WTC11 (cell line): ENCODE measurements at regions not wholly inside any gene's neighbourhood (a gene's known extent, or its start where the extent isn't known, plus 50 kb on each side); places are given as distances from the start of the nearest gene placed in this dataset.

Source experiments
- ATAC-seq: fragments of 200-7000 bp; cut with Tn5 transposase; 2 replicates; pipeline ENCODE4 v1.10.0; 2021; ENCODE audit warnings: mild to moderate bottlenecking, moderate library complexity
- CTCF ChIA-PET: fragments of 300-600 bp; sonication (Branson Sonifier 250); formaldehyde crosslinking; loops from one replicate; lab custom pipeline; 2021; ENCODE audit warnings: antibody characterized with exemption; lab: Charles Lee
- POLR2A ChIA-PET: fragments of 350-600 bp; sonication (Branson Sonifier 250); formaldehyde crosslinking; loops from one replicate; lab custom pipeline; 2021; ENCODE audit warnings: antibody characterized with exemption; lab: Charles Lee
- DNase-seq: peaks from one replicate; pipeline ENCODE4 v3.0.0; 2021; ENCODE audit warnings: low spot score
- H3K27ac Mint-ChIP-seq: 2 replicates; pipeline ENCODE4 v1.8.0; 2021; ENCODE audit warnings: mixed read lengths
- H3K27me3 Mint-ChIP-seq: 2 replicates; pipeline ENCODE4 v1.8.0; 2021; ENCODE audit warnings: low read depth, mild to moderate bottlenecking, moderate library complexity, mixed read lengths
- H3K36me3 Mint-ChIP-seq: 2 replicates; pipeline ENCODE4 v1.8.0; 2021; ENCODE audit warnings: mixed read lengths
- H3K4me1 Mint-ChIP-seq: 2 replicates; pipeline ENCODE4 v1.8.0; 2022; ENCODE audit warnings: mixed read lengths
- H3K4me3 Mint-ChIP-seq: 2 replicates; pipeline ENCODE4 v1.8.0; 2021; ENCODE audit warnings: mild to moderate bottlenecking, moderate library complexity, mixed read lengths
- H3K9me3 Mint-ChIP-seq: 2 replicates; pipeline ENCODE4 v1.8.0; 2021; ENCODE audit warnings: mixed read lengths
- CBFB ChIP-seq: sonication (generic); formaldehyde crosslinking; IDR thresholded peaks from 2 replicates; pipeline ENCODE4 v1.8.1; 2022; ENCODE audit warnings: mild to moderate bottlenecking, low read depth, missing genetic modification reagents
- CREB1 ChIP-seq: sonication (generic); formaldehyde crosslinking; IDR thresholded peaks from 2 replicates; pipeline ENCODE4 v1.8.0; 2023; ENCODE audit warnings: mild to moderate bottlenecking, missing genetic modification reagents
- ELF4 ChIP-seq: sonication (generic); formaldehyde crosslinking; IDR thresholded peaks from 2 replicates; pipeline ENCODE4 v1.8.1; 2022; ENCODE audit warnings: low read depth, mild to moderate bottlenecking, moderate library complexity, missing genetic modification reagents
- EMX1 ChIP-seq: fragments of 250-450 bp; sonication (Bioruptor Pico); IDR thresholded peaks from 2 replicates; pipeline ENCODE4 v1.8.0; 2021; ENCODE audit warnings: mild to moderate bottlenecking
- FOXJ3 ChIP-seq: sonication (generic); formaldehyde crosslinking; IDR thresholded peaks from 2 replicates; pipeline ENCODE4 v1.9.0; 2021; ENCODE audit warnings: missing genetic modification reagents, mild to moderate bottlenecking, borderline replicate concordance
- FOXP1 ChIP-seq: sonication (generic); formaldehyde crosslinking; IDR thresholded peaks from 2 replicates; pipeline ENCODE4 v1.8.0; 2022; ENCODE audit warnings: missing genetic modification reagents, mild to moderate bottlenecking, moderate library complexity, borderline replicate concordance
- GRHL2 ChIP-seq: fragments of 250-450 bp; sonication (Bioruptor Pico); IDR thresholded peaks from 2 replicates; pipeline ENCODE4 v1.8.0; 2022; ENCODE audit warnings: mild to moderate bottlenecking, moderate library complexity; ENCODE audit not compliant: insufficient replicate concordance, severe bottlenecking
- GTF2I ChIP-seq: fragments of 250-450 bp; sonication (Bioruptor Pico); conservative IDR thresholded peaks from 2 replicates; pipeline ENCODE4 v1.4.0; 2021; ENCODE audit warnings: mild to moderate bottlenecking
- HMGA2 ChIP-seq: fragments of 250-450 bp; sonication (Bioruptor Pico); IDR thresholded peaks from 2 replicates; pipeline ENCODE4 v1.4.0; 2021; ENCODE audit warnings: mild to moderate bottlenecking, moderate library complexity
- IRF2 ChIP-seq: sonication (generic); formaldehyde crosslinking; IDR thresholded peaks from 2 replicates; pipeline ENCODE4 v1.8.0; 2022; ENCODE audit warnings: low read depth, missing genetic modification reagents, borderline replicate concordance
- KAT7 ChIP-seq: sonication (generic); formaldehyde crosslinking; IDR thresholded peaks from 2 replicates; pipeline ENCODE4 v1.8.1; 2023; ENCODE audit warnings: missing genetic modification reagents, mild to moderate bottlenecking, borderline replicate concordance
- NR1H2 ChIP-seq: sonication (generic); formaldehyde crosslinking; IDR thresholded peaks from 2 replicates; pipeline ENCODE4 v1.9.0; 2021; ENCODE audit warnings: mild to moderate bottlenecking, moderate library complexity, missing genetic modification reagents
- OVOL2 ChIP-seq: fragments of 250-450 bp; sonication (Bioruptor Pico); IDR thresholded peaks from 2 replicates; pipeline ENCODE4 v1.9.0; 2021; ENCODE audit warnings: mild to moderate bottlenecking, borderline replicate concordance
- PRRX2 ChIP-seq: fragments of 250-450 bp; sonication (Bioruptor Pico); IDR thresholded peaks from 2 replicates; pipeline ENCODE4 v1.8.0; 2021; ENCODE audit warnings: mild to moderate bottlenecking
- SMAD4 ChIP-seq: sonication (generic); formaldehyde crosslinking; IDR thresholded peaks from 2 replicates; pipeline ENCODE4 v1.8.0; 2022; ENCODE audit warnings: mild to moderate bottlenecking, missing genetic modification reagents
- TEAD1 ChIP-seq: sonication (generic); formaldehyde crosslinking; IDR thresholded peaks from 2 replicates; pipeline ENCODE4 v1.8.0; 2022; ENCODE audit warnings: mild to moderate bottlenecking, missing genetic modification reagents
- ZNF121 ChIP-seq: sonication (generic); formaldehyde crosslinking; IDR thresholded peaks from 2 replicates; pipeline ENCODE4 v1.8.0; 2023; ENCODE audit warnings: missing genetic modification reagents
- ZNF138 ChIP-seq: sonication (generic); formaldehyde crosslinking; conservative IDR thresholded peaks from 2 replicates; pipeline ENCODE4 v1.8.1; 2022; ENCODE audit warnings: mild to moderate bottlenecking, moderate library complexity, missing genetic modification reagents
- ZNF219 ChIP-seq: sonication (generic); formaldehyde crosslinking; IDR thresholded peaks from 2 replicates; pipeline ENCODE4 v1.8.0; 2023; ENCODE audit warnings: missing genetic modification reagents, mild to moderate bottlenecking, borderline replicate concordance
- ZNF671 ChIP-seq: fragments of 250-450 bp; sonication (Bioruptor Pico); IDR thresholded peaks from 2 replicates; pipeline ENCODE4 v1.8.0; 2021; ENCODE audit warnings: mild to moderate bottlenecking
- TF ChIP-seq, protein P1 (sequence below): sonication (generic); formaldehyde crosslinking; IDR thresholded peaks from 2 replicates; pipeline ENCODE4 v1.8.1; 2023; ENCODE audit warnings: mild to moderate bottlenecking, missing genetic modification reagents, moderate library complexity
- TF ChIP-seq, protein P2 (sequence below): sonication (generic); formaldehyde crosslinking; IDR thresholded peaks from 2 replicates; pipeline ENCODE4 v1.8.0; 2022; ENCODE audit warnings: mild to moderate bottlenecking, missing genetic modification reagents
- TF ChIP-seq, protein P3 (sequence below): sonication (generic); formaldehyde crosslinking; IDR thresholded peaks from 2 replicates; pipeline ENCODE4 v1.8.1; 2022; ENCODE audit warnings: low read depth, missing genetic modification reagents, borderline replicate concordance
- TF ChIP-seq, protein P4 (sequence below): sonication (generic); formaldehyde crosslinking; IDR thresholded peaks from 2 replicates; pipeline ENCODE4 v1.8.0; 2023; ENCODE audit warnings: mild to moderate bottlenecking, missing genetic modification reagents
- TF ChIP-seq, protein P5 (sequence below): fragments of 250-450 bp; sonication (Bioruptor Pico); IDR thresholded peaks from 2 replicates; pipeline ENCODE4 v2.1.2; 2022; ENCODE audit warnings: mild to moderate bottlenecking, moderate library complexity

DNA sequence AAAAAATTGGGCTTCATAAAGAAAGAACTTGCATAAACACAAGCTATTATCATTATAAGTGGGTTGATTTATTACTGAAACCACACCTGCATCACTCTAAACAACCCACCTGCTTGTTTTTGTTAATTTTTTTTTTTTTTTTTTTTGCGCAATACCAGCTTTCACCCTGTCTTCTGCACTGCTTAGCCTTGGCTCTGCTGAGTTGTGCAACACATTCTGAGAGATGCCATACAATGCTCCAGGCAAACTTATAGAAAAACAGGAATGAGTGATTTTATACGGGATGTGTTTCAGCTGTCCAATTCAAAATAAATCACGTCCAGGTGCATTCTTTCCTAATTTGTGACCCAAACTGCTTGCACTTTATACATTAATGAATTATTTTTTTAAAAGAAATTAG lies 923.6 kb downstream of the GATA3 start:
- ATAC-seq (no peak), DNase-seq (no peak)
- H3K27ac Mint-ChIP-seq, result no peak overlapping the region
- H3K9me3 Mint-ChIP-seq, result peaks cover under 1% of the 10 kb centered on the region; the same call in 1 of the 2 replicates
- no peaks in the 10 kb centered on the region for H3K36me3 Mint-ChIP-seq
- TF ChIP-seq, protein P1, sequence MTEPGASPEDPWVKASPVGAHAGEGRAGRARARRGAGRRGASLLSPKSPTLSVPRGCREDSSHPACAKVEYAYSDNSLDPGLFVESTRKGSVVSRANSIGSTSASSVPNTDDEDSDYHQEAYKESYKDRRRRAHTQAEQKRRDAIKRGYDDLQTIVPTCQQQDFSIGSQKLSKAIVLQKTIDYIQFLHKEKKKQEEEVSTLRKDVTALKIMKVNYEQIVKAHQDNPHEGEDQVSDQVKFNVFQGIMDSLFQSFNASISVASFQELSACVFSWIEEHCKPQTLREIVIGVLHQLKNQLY (CRISPR knock-in tag), result no peak
- no peak for TF ChIP-seq ZNF671 (CRISPR knock-in tag)
- TF ChIP-seq GRHL2 (CRISPR knock-in tag), result no peak
- TF ChIP-seq GTF2I, result no peak
- no peak for TF ChIP-seq OVOL2 (CRISPR knock-in tag)
- TF ChIP-seq, protein P2, sequence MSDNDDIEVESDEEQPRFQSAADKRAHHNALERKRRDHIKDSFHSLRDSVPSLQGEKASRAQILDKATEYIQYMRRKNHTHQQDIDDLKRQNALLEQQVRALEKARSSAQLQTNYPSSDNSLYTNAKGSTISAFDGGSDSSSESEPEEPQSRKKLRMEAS (CRISPR knock-in tag), result no peak
- TF ChIP-seq ZNF121, result no peak
- no peak for TF ChIP-seq ZNF138 (CRISPR knock-in tag)
- TF ChIP-seq ELF4 (CRISPR knock-in tag), result no peak
- TF ChIP-seq PRRX2 (CRISPR knock-in tag), result no peak
- TF ChIP-seq, protein P3, sequence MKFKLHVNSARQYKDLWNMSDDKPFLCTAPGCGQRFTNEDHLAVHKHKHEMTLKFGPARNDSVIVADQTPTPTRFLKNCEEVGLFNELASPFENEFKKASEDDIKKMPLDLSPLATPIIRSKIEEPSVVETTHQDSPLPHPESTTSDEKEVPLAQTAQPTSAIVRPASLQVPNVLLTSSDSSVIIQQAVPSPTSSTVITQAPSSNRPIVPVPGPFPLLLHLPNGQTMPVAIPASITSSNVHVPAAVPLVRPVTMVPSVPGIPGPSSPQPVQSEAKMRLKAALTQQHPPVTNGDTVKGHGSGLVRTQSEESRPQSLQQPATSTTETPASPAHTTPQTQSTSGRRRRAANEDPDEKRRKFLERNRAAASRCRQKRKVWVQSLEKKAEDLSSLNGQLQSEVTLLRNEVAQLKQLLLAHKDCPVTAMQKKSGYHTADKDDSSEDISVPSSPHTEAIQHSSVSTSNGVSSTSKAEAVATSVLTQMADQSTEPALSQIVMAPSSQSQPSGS (CRISPR knock-in tag), result no peak
- TF ChIP-seq ZNF219 (CRISPR knock-in tag), result no peak
- TF ChIP-seq IRF2 (CRISPR knock-in tag), result no peak
- no peak for TF ChIP-seq CREB1 (CRISPR knock-in tag)
- TF ChIP-seq, all 79 proteins: peak for 0
- no peaks in the 10 kb centered on the region for H3K27me3 Mint-ChIP-seq
- ChIA-PET POLR2A (no interaction called here), CTCF (interaction anchor here (0.6 kb wide), 1 partner anchor 210 kb away, joined by 4 read pairs; no protein-coding TSS in a partner anchor)
- no peak overlapping the region for H3K4me3 Mint-ChIP-seq
- peaks cover 8% of the 10 kb centered on the region for H3K4me1 Mint-ChIP-seq

DNA sequence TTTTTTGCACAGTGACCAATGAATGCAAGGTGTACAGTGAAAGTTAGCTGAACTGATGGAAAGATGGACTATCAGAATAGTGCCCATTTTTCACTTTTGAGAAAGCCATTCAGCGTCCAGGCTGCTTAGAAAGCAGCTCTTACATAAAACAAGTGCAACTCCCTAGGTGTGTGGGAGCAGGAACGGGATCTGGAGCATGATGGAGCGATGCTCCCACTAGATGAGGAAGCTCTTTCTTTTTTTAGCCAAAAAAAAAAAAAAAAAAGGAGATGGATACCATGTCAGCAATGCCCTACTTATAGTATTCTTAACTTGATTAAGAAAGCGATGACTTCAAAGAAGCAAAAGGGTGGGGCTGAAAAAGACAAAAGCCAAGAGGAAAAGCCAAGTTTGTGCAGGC lies 925.5 kb downstream of the GATA3 start:
- Mint-ChIP-seq H3K4me1 (peaks cover 8% of the 10 kb centered on the region), H3K27me3 (no peaks in the 10 kb centered on the region), H3K27ac (no peak overlapping the region)
- TF ChIP-seq OVOL2 (CRISPR knock-in tag) (no peak), CBFB (CRISPR knock-in tag) (no peak), GRHL2 (CRISPR knock-in tag) (no peak)
- TF ChIP-seq, protein P4, sequence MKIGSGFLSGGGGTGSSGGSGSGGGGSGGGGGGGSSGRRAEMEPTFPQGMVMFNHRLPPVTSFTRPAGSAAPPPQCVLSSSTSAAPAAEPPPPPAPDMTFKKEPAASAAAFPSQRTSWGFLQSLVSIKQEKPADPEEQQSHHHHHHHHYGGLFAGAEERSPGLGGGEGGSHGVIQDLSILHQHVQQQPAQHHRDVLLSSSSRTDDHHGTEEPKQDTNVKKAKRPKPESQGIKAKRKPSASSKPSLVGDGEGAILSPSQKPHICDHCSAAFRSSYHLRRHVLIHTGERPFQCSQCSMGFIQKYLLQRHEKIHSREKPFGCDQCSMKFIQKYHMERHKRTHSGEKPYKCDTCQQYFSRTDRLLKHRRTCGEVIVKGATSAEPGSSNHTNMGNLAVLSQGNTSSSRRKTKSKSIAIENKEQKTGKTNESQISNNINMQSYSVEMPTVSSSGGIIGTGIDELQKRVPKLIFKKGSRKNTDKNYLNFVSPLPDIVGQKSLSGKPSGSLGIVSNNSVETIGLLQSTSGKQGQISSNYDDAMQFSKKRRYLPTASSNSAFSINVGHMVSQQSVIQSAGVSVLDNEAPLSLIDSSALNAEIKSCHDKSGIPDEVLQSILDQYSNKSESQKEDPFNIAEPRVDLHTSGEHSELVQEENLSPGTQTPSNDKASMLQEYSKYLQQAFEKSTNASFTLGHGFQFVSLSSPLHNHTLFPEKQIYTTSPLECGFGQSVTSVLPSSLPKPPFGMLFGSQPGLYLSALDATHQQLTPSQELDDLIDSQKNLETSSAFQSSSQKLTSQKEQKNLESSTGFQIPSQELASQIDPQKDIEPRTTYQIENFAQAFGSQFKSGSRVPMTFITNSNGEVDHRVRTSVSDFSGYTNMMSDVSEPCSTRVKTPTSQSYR (CRISPR knock-in tag), result no peak
- TF ChIP-seq, all 79 proteins: peak for 0
- H3K9me3 Mint-ChIP-seq, result peaks cover 5% of the 10 kb centered on the region; the same call in 1 of the 2 replicates
- ChIA-PET POLR2A (interaction anchor here (0.7 kb wide), 1 partner anchor 429 kb away, joined by 4 read pairs; no protein-coding TSS in a partner anchor), CTCF (no interaction called here)
- H3K4me3 Mint-ChIP-seq, result no peak overlapping the region
- no peaks in the 10 kb centered on the region for H3K36me3 Mint-ChIP-seq
- ATAC-seq (no peak), DNase-seq (no peak)

DNA sequence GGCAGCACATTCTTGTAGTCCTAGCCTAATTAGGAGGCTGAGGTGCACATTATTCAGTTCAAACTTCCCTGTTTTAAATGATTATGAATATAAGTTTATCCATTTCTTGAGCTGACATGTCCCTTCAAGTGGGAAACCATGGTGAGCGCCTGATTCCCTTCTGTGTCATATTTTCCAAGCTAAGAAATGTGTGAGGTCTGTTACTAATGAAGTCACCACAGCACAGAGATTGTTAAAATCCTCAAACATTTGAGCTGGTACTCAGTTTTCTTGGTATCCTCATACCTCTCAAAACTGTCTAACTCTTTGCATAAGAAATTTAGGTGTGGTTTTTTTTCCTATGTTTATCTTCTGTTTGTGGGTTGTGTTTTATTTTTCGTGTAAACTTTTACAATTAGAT lies 926.8 kb downstream of the GATA3 start:
- H3K4me3 Mint-ChIP-seq, result no peak overlapping the region
- DNase-seq, result no peak
- TF ChIP-seq FOXP1 (CRISPR knock-in tag), result no peak
- no peak for TF ChIP-seq FOXJ3 (CRISPR knock-in tag)
- no peak for TF ChIP-seq NR1H2
- no peak for TF ChIP-seq KAT7 (CRISPR knock-in tag)
- no peak for TF ChIP-seq HMGA2
- no peak for TF ChIP-seq SMAD4
- no peak for TF ChIP-seq EMX1
- no peak for TF ChIP-seq ELF4 (CRISPR knock-in tag)
- TF ChIP-seq, protein P5, sequence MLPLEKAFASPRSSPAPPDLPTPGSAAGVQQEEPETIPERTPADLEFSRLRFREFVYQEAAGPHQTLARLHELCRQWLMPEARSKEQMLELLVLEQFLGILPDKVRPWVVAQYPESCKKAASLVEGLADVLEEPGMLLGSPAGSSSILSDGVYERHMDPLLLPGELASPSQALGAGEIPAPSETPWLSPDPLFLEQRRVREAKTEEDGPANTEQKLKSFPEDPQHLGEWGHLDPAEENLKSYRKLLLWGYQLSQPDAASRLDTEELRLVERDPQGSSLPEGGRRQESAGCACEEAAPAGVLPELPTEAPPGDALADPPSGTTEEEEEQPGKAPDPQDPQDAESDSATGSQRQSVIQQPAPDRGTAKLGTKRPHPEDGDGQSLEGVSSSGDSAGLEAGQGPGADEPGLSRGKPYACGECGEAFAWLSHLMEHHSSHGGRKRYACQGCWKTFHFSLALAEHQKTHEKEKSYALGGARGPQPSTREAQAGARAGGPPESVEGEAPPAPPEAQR (CRISPR knock-in tag), result no peak
- no peak for TF ChIP-seq TEAD1 (CRISPR knock-in tag)
- TF ChIP-seq, all 79 proteins: peak for 0
- CTCF ChIA-PET, result no interaction called here
- no peak overlapping the region for H3K27ac Mint-ChIP-seq
- no peaks in the 10 kb centered on the region for H3K4me1 Mint-ChIP-seq
- H3K27me3 Mint-ChIP-seq, result no peaks in the 10 kb centered on the region
- H3K36me3 Mint-ChIP-seq, result no peaks in the 10 kb centered on the region
- ATAC-seq, result no peak
- POLR2A ChIA-PET, result no interaction called here
- peaks cover 5% of the 10 kb centered on the region; the same call in 1 of the 2 replicates for H3K9me3 Mint-ChIP-seq
